HG03045 (cell line): ENCODE measurements at regions not wholly inside any gene's neighbourhood (a gene's known extent, or its start where the extent isn't known, plus 50 kb on each side); places are given as distances from the start of the nearest gene placed in this dataset.

Experiments used
- ATAC-seq: cut with Tn5 transposase; IDR thresholded peaks from one replicate; pipeline ENCODE4 v1.9.1; 2021; ENCODE audit warnings: mild to moderate bottlenecking, moderate library complexity; ENCODE audit not compliant: unreplicated experiment

DNA sequence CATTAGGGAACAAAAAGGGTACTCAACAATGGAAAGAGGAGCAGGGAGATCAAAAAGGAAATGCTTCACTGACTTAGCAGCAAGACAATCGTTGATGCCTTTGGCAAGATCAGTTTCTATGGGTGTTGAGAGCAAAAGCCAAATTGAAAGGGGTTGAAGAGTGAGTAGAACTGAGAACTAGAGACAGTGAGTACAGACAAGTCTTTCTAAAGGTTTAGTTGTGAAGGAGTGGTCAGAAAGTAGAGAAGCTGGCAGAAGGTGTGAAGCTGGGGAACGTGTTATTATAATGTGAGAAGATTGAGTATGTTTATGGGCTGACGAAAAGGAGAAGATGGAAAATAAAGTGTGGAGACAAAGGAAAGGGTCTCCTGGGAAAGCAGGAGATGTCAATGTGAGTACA, 221.2 kb upstream of the USP25 start:
- ATAC-seq, result no peak

DNA sequence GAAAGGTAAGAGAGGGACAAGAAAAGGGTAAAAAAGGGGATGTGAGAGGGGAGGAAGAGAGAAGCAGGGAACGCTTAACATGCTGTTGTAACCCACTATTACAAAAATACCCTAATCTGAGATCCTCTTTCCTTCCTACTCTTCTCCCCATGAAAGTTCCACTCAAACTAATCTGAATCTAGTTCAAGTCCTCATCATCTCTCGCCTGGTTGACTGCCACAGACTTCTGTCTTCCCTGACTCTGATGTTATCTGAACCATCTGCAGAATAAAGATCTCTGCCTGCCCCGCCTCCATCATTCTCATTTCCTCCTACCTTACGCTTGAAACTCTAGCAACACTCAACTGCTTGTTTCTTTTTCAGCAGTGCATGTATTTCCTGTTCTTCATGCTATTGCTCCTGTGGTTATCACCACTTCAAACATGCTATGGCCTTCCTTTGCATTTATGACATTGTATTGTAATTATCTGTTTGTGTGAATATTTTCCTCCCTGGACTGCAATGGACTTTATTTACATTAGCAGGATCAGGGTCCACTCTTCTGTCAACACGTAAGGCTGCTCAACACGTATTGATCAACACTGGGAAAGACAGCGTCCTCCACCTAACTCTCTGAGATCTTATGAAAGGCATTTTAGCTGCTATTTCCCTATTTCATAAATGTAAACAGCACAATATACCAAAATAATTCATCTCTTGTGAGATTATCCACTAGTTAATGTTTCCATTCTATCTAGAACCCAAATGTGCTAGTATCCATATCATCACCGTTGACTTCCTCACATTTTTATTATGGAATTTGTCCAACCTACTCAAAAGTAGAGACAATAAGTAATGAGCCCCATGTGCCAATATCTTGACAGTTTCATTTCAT, 215.5 kb upstream of the USP25 start:
- ATAC-seq, result peak; percentile 92

DNA sequence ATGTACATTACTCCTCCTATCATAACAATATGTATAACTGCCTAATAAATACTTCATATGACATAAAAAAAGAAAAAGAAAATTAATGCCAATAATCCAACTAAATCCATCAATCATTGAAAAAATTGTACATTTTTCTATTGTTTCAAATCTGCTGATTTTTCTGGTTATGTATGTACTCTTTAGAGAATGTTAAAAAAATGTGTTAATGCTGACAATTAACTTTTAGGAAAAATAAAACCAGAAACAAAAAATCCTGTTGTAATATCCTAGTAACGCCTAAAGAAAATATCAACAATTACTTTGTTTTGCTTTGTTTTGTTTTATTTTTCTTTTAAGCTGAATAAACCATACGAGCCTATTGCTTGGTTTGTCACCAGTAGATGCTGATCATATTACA, 213.9 kb upstream of the USP25 start:
- no peak for ATAC-seq

DNA sequence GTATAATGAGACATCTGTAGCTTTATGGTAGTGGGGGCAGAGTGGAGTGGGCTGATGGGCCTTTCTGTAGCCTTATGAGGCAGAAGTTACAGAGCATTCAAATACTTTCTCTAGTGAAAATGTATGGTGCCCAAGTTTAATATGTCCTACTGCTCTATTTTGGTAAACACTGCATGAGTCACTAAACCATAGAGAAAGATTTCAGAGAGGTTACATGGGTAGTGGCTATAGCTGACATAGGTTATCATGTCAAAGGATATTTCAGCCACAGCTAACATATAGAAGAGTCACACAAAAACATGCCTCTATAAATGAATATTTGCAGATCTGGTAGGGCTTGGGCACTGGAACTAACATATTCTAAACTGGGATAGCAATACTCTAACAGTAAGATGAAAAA, 212.4 kb upstream of the USP25 start:
- no peak for ATAC-seq

DNA sequence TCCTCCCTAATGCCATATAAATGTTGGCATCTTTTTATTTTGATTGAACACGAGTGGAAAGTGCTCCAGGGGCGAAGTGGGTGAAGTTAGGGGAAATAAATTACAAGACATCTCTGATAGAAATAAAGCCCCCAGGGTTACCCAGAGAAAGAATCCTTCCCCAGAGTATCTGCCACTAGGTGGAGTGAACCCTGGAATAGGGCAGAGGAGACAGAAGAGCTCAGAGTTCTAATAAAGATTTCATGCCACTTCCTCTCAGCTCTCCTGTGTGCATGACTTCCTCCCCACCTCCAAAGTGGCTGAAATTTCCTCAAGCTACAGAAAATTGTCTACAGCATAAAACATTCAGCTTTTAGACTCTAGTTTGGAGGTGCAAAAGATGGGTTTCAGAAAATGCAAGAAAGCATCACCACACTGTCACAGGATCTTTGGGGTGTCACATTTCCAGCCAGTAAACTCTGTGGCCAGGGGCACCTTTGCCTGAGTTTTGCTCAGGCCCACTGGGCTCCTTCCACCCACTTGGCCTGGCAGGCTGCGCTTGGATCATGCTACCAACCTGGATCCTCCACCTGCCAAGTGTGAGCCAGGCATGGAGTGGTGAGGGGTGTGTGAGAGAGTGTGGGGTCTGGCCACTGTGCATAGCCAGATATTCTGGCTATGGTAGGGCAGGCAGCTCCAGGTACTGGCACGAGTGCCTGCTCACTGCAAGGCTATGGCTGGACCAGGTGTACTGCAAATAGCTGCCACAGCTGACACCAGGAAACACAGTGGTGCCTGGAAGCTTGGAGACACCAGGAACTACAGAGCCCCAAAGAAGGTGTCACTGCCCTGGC, 208.8 kb upstream of the USP25 start:
- ATAC-seq, result no peak

DNA sequence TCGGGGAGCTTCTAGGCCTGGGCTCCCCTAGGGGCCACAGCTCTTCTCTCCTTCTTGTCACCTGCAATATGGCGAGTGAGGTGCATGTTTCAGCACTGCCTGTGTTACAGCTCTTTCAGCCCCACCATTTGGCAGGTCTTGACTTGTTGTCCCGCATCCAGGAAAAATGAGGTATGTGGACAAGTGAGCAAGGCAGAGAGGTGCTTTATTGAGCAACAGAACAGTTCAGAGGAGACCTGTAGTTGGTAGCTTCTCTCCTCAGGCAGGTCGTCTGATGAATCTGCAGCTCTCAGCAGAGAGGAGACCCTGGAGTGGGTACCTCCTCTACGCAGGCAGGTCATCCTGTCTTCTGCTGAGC, 208.2 kb upstream of the USP25 start:
- ATAC-seq, result no peak

DNA sequence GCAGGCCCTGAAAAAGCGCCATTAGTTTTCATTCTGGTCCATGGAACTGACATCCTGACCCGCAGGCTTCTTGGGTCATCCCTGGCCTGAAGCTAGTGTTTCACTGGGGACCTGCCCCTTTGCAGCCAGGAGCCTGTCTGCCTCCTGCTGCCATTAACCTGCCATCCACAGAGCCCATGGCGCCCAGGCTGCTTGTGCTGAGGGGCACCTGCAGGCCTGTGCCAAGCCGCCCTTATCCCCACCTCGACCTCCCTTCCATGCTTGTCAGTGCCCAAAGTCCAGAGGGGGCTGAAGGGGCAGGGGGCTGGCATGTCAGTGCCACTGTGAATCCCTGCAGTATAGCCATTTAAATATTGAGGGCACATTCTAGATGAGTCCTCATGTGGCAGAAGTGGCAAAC, 207.6 kb upstream of the USP25 start:
- no peak for ATAC-seq

DNA sequence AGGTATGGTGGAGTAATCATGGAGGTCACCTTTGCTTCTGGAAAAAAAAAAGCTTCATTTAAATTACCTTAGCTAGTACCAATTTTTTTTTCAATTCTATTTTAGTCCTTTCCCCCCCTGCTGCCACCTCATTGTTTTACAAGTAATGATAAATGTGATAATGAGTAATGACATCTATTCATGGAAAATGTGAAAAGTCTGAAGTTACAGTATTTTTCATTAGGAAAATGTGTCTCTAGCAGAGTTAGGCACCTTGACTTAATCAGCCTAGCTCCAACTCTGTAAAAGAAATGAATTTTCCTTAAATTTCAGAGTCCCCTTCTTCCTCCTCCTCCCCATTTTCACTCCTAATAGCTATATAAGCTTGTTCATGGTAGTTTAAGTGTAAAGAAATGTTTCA, 204.9 kb upstream of the USP25 start:
- ATAC-seq, result no peak

DNA sequence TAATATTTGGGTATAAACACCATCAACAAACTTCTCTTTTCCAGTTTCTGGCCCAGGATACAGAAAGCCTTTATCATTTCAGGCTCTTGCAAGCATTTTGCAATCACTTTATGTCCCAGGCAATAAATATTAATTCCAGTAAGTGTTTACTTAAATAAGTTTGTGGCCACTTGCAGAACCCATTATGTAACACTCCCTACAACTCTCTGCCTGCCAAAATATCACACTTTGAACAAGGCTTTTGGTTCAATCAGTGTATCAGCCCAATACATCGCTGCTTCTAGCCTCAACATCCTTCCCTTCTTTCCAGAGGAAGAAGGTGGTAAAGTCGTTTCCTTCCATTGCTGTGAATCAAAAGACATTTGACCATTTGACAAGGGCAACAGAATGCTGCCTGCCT, 203.0 kb upstream of the USP25 start:
- ATAC-seq, result no peak

DNA sequence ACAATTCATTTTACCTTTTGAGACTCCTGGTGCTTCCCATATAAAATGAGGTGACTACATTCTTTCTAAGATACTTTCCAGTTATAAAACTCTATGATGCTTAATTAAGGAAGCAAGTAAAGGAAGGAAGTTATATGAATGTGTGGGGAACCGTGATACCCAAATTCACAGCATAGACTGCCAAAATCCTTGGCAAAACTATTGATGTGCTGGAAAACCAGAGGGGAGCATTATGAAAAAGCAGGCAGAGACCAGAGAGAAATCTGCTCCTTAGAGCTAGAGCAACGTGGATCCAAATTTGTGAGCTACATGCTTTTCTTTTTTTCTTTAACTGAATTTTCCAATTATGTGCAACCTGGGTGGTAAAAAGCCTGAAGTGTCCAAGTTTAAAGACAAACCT, 201.4 kb upstream of the USP25 start:
- ATAC-seq, result no peak

DNA sequence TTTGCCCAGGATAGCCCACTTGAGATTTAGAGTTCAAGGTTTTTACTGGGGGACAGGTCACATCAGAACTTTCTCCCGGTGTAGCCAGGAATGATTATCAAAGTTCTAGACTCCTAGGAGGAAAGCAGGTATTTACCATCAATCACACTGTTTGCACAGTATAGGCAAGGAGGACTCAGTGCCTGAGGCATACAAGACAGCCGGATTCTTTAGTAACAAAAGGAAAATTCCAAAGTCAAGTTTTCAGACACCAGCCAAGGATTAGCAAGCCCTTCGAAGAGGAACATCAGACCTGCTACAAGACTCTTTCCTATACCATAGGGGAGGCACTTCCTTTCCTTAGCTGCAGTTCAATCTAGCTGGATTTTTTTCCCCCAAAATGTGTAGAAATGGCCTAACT, 197.8 kb upstream of the USP25 start:
- ATAC-seq, result no peak

DNA sequence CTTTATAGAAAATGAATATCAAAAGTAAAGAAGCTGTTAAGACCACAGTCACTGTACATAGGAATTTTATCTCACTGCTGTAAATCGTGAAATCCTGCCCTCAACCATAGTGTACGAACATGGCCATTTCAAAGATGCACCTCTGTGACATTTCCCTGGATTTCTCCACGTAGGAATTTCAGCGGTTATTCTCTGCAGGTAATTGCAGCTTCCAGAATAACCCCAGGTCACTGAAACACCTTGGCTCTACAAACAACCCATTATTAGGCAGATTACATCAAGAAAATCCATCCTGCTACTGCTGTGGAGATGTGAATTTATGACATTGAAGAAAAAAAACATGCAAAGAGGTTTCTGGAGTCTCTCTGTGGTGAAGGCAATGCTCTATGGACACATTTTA, 196.2 kb upstream of the USP25 start:
- ATAC-seq, result no peak

DNA sequence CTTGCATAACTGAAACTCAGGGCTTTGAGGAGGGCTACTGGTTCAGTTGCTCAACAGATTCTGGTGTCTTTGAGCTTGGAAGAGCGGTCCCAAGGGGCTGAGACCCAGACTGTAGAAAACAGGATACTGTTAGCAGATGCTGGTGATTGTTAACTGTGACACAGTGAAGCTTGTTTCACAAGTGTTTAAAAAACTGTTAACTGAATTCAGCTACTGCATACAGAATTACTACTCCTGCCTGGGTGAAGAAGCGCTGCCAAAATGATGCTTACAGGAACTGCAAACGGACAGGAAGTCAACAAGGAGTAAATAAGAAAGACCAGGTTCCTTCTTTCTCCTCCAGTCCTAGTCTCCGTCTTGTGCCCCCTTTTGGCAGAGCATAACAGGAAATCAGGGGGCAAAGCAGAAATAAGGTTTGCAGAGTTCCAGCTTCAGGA, 195.3 kb upstream of the USP25 start:
- ATAC-seq, result no peak

DNA sequence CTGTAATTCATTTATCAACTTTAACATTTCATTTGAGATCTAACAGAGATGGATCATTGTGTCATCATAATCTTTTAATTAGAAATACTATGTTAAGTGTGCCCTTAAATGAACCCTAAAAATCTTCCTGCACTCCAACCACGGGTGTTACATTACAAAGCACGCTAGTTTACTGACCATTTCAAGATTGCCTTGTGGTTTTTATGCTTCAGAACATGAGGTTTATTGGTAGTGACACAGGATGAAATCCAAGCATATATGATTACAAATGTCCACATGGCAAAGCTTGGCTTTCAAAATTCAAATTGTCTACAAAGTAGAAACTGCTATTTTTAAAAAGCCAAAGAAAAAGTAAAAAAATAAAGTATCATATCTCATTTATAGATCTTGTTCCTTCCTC, 190.4 kb upstream of the USP25 start:
- ATAC-seq, result no peak

DNA sequence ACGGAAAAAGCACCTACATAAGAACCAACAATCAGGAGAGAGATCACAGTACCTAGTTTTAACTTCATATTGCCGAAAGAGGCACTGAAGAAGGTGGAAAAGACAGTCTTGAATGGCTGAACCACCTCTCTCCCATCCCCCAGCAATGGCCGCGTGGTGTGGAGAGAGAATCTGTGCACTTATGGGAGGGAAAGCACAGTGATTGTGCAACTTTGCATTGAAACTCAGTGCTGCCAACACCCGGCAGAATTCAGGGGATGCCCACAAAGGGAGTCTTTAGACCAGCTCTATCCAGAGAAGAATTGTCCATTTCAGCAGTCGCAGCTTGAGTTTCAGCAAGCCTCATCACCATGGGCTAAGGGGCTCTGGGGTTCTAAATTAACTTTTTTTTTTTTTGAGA, 186.3 kb upstream of the USP25 start:
- ATAC-seq, result no peak

DNA sequence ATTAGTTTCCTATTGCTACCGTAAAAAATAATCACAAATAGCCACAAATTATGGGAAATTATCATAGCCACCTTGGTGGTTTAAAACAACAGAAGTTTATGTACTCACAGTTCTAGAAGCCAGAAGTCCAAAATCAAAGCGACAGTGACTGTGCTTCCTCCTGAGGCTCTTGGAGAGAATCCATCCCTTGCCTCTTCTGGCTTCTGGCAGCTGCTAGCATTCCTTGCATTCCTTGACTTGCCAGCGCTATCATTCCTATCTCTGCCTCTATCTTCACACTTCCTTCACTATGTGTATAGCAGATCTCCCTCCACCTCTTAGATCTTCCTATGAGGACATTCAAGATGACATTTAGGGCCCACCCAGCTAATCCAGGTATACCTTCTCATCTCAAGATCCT, 180.1 kb upstream of the USP25 start:
- no peak for ATAC-seq

DNA sequence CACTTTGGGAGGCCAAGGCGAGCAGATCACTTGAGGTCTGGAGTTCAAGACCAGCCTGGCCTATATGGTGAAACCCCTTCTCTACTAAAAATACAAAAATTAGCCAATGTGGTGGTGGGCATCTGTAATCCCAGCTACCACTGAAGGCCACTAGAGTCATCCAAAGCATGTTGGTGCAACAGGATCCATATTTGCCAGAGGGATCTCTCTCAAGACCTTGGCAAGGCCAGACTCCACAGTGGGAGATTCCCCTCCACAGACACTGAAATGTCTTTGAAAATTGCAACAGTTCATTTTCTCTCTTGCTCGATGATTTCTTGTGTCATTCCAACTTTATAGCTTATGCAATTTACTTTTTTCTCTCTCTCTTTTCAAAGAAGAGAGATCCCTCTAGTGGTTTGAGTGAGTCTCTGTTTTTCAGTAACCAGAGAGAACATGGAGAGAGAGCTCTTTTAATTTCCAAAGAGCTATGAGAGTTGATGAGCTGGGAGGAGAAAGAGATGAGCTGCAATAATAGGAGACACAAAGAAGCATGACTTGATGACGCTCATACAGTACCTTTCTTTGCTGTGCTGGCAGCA, 176.8 kb upstream of the USP25 start:
- ATAC-seq, result no peak

DNA sequence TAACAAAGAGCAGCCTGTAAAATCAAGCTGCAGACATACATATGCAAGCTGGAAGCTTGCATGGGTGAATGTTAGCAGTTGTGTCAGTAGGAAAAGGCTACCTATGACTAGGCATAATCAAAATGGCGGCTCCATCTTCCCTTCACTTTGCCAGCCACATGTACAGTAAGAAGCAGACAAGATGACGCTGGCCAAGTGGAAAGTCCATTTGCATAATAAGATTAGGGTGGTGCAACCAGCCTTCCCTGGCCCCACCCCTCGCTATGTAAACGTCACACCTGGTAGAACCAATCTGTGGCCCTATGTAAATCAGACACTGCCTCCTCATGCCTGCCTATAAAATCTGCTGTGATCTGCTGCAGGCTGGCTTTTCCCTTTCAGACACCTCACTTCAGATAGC, 171.9 kb upstream of the USP25 start:
- ATAC-seq, result no peak

DNA sequence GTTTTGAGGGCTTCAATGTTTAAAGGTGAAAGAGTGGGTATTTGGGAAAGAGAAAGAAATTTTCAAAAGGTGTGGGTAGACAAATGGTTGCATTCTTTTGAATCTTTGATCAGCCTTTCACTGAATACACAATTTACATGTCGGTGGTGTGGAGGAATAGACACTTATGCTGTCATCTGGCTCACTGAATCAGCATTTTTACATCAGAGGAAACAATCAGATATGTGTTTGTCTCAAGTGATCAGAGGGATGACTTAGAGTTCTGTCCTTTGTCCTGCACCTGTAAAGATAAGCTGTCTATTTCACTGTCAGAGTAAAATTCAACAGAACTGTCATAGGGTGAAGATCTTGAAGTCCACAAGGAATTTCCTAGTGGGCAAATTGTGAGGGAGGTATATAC, 170.9 kb upstream of the USP25 start:
- no peak for ATAC-seq

DNA sequence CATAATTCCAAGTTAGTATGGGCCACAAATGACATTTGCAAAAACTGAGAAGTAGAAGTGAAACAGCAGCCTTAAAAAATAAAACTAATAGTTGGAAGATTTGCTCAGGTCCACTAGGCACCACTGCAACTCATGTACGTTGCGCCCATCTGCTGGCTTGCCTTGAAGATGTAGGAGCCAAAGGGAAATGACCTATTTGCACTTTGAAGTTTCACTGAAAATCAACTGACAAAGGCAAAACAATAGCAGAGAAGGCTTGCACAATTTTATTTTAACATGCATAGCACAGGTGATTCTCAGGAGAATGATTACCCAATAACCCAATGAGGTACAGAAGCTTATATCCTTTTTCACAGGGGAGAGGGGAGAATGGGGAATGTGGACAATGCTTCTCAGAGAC, 170.1 kb upstream of the USP25 start:
- ATAC-seq, result no peak

DNA sequence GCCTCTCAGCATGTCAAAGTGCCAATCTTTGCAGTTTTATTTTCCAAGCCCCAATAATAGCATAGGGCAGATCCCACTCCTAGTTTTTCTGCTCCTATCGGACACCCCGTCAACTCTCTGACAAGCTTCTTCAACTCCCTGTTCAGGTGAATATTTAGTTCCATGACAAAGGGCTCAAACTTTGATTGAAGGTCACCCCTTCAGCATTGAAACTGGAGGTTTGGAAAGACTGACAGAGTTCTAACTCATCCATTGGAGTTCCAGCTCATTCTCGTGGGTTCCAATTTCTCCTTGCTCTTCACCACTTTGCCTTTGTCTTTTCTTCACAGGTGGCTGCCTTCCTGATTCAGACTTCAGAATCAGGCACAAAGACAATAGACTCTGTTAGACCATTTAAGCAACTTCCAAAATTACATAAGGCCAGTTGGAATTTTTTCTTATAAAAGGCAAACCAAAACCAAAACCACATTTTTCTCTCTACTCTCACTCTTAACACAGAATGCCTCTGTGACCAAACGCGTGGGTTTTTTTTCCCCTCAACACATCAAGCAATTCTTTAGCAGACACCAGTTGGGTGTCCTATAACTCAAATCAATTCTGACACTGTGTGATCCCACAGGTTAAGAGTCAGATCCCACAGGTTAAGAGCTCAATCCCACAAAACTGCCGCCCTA, 169.3 kb upstream of the USP25 start:
- ATAC-seq, result no peak
